ENCODE measurements at regions not wholly inside any gene's neighbourhood (a gene's known extent, or its start where the extent isn't known, plus 50 kb on each side); places are given as distances from the start of the nearest gene placed in this dataset.

DNA sequence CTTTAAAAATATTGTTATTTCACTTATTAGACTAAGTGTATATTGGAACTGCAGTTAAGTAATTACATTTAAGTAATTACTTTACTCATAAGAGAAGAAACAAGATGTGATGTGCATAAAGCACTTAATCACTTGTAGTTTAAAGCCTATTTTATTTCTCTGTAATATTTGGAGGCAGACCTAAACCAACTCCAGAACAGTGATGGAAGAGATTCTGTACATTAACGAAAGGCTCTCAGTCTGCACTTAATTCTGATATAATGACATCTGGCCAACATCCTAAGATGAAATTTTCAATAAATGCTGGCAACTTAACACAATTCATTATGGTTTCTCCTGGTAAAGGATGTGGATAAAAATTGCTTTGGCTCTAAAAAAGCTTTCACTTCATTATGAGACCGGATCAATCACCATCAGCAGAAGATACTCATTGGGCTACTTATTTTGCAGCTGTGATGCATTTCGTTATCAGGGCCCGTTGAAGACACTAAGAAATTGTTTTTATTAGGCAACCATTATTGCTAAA lies 342.6 kb downstream of the C4orf33 start:
- TF ChIP-seq, protein P1, sequence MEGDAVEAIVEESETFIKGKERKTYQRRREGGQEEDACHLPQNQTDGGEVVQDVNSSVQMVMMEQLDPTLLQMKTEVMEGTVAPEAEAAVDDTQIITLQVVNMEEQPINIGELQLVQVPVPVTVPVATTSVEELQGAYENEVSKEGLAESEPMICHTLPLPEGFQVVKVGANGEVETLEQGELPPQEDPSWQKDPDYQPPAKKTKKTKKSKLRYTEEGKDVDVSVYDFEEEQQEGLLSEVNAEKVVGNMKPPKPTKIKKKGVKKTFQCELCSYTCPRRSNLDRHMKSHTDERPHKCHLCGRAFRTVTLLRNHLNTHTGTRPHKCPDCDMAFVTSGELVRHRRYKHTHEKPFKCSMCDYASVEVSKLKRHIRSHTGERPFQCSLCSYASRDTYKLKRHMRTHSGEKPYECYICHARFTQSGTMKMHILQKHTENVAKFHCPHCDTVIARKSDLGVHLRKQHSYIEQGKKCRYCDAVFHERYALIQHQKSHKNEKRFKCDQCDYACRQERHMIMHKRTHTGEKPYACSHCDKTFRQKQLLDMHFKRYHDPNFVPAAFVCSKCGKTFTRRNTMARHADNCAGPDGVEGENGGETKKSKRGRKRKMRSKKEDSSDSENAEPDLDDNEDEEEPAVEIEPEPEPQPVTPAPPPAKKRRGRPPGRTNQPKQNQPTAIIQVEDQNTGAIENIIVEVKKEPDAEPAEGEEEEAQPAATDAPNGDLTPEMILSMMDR (IDR thresholded peaks at IDR 0.05): no peak
- TF ChIP-seq POLR2AphosphoS5 (IDR thresholded peaks at IDR 0.05): no peak
- TF ChIP-seq POLR2A (IDR thresholded peaks at IDR 0.05): no peak
